Spleen (tissue), 11 donors: ENCODE measurements at regions not wholly inside any gene's neighbourhood (a gene's known extent, or its start where the extent isn't known, plus 50 kb on each side); places are given as distances from the start of the nearest gene placed in this dataset.

Experiments used
- DNase-seq: peaks from one replicate; pipeline ENCODE4 v3.0.0-alpha.2; 2020
- H3K27ac ChIP-seq, 8 donors: fragments of 200-600 bp; sonication (generic) in 7 of 8; 1 replicate in 4 of 8; 2 replicates in 4 of 8; pipeline versions ENCODE4 v1.5.0 to v1.8.0; 2016 to 2021; ENCODE audit warnings: inconsistent platforms in 4 of 8, mild to moderate bottlenecking in 4 of 8, moderate library complexity in 1 of 8
- H3K27me3 ChIP-seq, 7 donors: fragments of 200-600 bp; sonication (generic) in 6 of 7; replicated peaks in 1 of 7; 1 replicate in 4 of 7; 2 replicates in 3 of 7; pipeline versions ENCODE4 v1.5.0 to v1.8.0; 2016 to 2021; ENCODE audit warnings: inconsistent platforms in 3 of 7, mild to moderate bottlenecking in 1 of 7
- H3K36me3 ChIP-seq, 6 donors: fragments of 200-600 bp; sonication (generic) in 5 of 6; 1 replicate in 4 of 6; 2 replicates in 2 of 6; pipeline versions ENCODE4 v1.5.0 to v1.8.0; 2016 to 2021; ENCODE audit warnings: inconsistent platforms in 2 of 6
- H3K4me1 ChIP-seq, 6 donors: fragments of 200-600 bp; sonication (generic) in 5 of 6; 1 replicate in 3 of 6; 2 replicates in 3 of 6; pipeline versions ENCODE4 v1.5.0 to v1.8.0; 2016 to 2021; ENCODE audit warnings: inconsistent platforms in 3 of 6
- H3K4me3 ChIP-seq, 8 donors: fragments of 200-600 bp; sonication (generic) in 7 of 8; 1 replicate in 4 of 8; 2 replicates in 4 of 8; pipeline versions ENCODE4 v1.5.0 to v1.8.0; 2016 to 2021; ENCODE audit warnings: inconsistent platforms in 4 of 8, mild to moderate bottlenecking in 4 of 8, moderate library complexity in 2 of 8
- H3K9me3 ChIP-seq, 8 donors: fragments of 200-600 bp; sonication (generic) in 7 of 8; 1 replicate in 4 of 8; 2 replicates in 4 of 8; pipeline versions ENCODE4 v1.5.0 to v1.8.0; 2016 to 2021; ENCODE audit warnings: inconsistent platforms in 4 of 8
- CTCF ChIP-seq, 11 experiments: fragments of 200-600 bp in 7 of 11; fragments of 450-650 bp in 4 of 11; sonication (generic) in 4 of 11; IDR thresholded peaks in 8 of 11; conservative IDR thresholded peaks in 3 of 11; 1 replicate in 7 of 11; 2 replicates in 4 of 11; pipeline versions ENCODE4 v1.4.0 to v1.8.0; 2016 to 2021; ENCODE audit warnings: antibody characterized with exemption in 11 of 11, inconsistent platforms in 4 of 11, mild to moderate bottlenecking in 1 of 11
- POLR2A ChIP-seq, 3 donors: fragments of 450-650 bp; IDR thresholded peaks; one replicate each; pipeline ENCODE4 v1.5.1; 2017; ENCODE audit warnings: antibody characterized with exemption in 3 of 3, mild to moderate bottlenecking in 1 of 3
- POLR2AphosphoS5 ChIP-seq, 3 donors: sonication (generic); formaldehyde crosslinking; IDR thresholded peaks; one replicate each; pipeline ENCODE4 v1.5.1; 2017; ENCODE audit warnings: antibody characterized with exemption in 3 of 3
- WGBS, 5 donors: extraction: QIAGEN DNeasy Blood & Tissue Kit in 3 of 5; methylation state at CpG; one replicate each; pipeline versions ENCODE4 v1.1.5 to v1.1.7; 2013 to 2018; 5-methylcytosine and 5-hydroxymethylcytosine counted together
- intact Hi-C: fragments of 100-400 bp; cut with DNase I; formaldehyde crosslinking; loops from one replicate; pipeline ENCODE4 v1.15.0; 2023; ENCODE audit warnings: low total_unique reads
- donor health status: healthy with polysubstance abuse.
- donor health status: DM: no; HTN: no; CAD: no; lungs with moderate emphysema.
- donor health status: DM: no; HTN: no; CAD: no.
- donor health status: Bipolar disorder and iron deficiency.
- donor health status: healthy.
- donor health status: DM: no; HTN: no; CAD: no.
- donor health status: DM: yes; HTN: yes; CAD: no.

GRCh38 chr18:64876833-64877232 lies 727.9 kb upstream of the LINC00305 start:
- peaks cover 0 to 22% (median 3%) of the 10 kb centered on the region in 8 donors for H3K9me3 ChIP-seq
- H3K4me3 ChIP-seq: no peak overlapping the region
- 46 to 71% (median 55%) methylated on average over 4 of the region's 4 CpGs for WGBS, 5 donors
- intact Hi-C loops: no loop called here
- H3K4me1 ChIP-seq: no peaks in the 10 kb centered on the region
- no peak for DNase-seq
- H3K27me3 ChIP-seq: no peaks in the 10 kb centered on the region
- H3K36me3 ChIP-seq: no peaks in the 10 kb centered on the region
- TF ChIP-seq POLR2AphosphoS5 (IDR thresholded peaks at IDR 0.05) (no peak), POLR2A (IDR thresholded peaks at IDR 0.05) (no peak), CTCF (IDR thresholded peaks at IDR 0.05 in 8 of 11, conservative IDR thresholded peaks at IDR 0.05 in 3 of 11) (no peak)
- H3K27ac ChIP-seq: no peak overlapping the region

DNA sequence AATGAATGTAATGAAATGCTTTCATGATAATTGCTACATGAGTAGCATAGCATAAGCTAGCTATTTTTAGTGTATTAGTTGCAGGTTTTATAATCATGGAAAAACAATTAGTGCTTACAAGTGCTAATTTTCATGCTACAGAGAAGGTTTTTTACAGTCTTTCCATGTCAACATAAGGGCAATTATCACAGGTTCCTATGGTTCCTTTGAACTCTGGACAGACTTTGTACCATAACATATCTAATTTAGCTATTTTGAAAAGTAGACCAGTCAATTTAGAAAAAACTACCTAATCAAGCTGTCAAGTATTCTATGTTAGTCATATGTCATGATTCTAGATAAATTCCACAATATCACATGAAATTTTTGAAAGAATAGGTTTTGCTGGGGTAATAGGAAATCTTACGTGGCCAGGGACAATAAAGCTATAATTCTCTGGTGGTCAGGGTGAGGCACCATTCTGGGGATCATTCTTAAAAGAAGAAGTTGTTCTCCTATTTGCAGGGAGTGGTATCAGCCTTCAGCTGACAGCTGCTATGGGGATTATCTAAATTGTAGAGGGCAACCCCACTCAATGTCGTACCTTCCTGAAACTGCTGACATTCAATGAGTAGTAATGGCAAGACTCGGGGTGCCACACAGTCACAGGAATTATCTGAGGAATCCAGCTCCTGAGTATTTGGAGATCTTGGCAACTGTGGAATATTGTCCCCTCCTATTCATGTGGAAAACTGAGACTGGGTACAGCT lies 724.0 kb upstream of the LINC00305 start:
- Histone ChIP-seq H3K4me1 (no peaks in the 10 kb centered on the region), H3K36me3 (no peaks in the 10 kb centered on the region), H3K9me3 (peaks cover 0 to 13% (median 2%) of the 10 kb centered on the region in 8 donors), H3K4me3 (no peak overlapping the region), H3K27ac (no peak overlapping the region), H3K27me3 (no peaks in the 10 kb centered on the region)
- intact Hi-C loops: no loop called here
- 77 to 92% (median 88%) methylated on average over 3 of the region's 3 CpGs for WGBS, 5 donors
- TF ChIP-seq POLR2AphosphoS5 (IDR thresholded peaks at IDR 0.05) (no peak), POLR2A (IDR thresholded peaks at IDR 0.05) (no peak), CTCF (IDR thresholded peaks at IDR 0.05 in 8 of 11, conservative IDR thresholded peaks at IDR 0.05 in 3 of 11) (no peak)
- no peak for DNase-seq

DNA sequence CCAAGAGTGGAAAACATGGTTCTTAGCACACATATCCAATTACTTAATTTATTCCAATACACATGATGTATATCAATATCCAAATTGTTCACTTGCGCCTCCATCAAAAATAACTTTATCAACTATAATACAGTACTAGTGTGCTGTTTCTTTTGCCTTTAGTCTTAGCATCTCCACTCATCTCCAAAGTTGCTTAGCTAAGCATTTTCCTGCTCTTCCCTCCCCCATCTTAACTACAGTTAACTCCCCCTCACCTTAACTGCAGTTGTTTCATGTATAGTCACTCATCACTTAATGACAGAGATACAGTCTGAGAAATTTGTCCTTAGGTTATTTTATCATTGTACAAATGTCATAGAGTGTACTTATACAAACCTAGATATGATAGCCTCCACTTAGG lies 705.2 kb upstream of the LINC00305 start:
- H3K36me3 ChIP-seq: no peaks in the 10 kb centered on the region
- no peak for TF ChIP-seq POLR2AphosphoS5 (IDR thresholded peaks at IDR 0.05)
- no peak for TF ChIP-seq CTCF (IDR thresholded peaks at IDR 0.05 in 8 of 11, conservative IDR thresholded peaks at IDR 0.05 in 3 of 11)
- no peak for TF ChIP-seq POLR2A (IDR thresholded peaks at IDR 0.05)
- intact Hi-C loops: no loop called here
- H3K27me3 ChIP-seq: no peaks in the 10 kb centered on the region
- H3K27ac ChIP-seq: no peak overlapping the region
- H3K4me3 ChIP-seq: no peak overlapping the region
- H3K4me1 ChIP-seq: no peaks in the 10 kb centered on the region
- H3K9me3 ChIP-seq: peaks cover 0 to 4% (median 0%) of the 10 kb centered on the region in 8 donors
- no peak for DNase-seq
- 54 to 100% (median 97%) methylated on average over 1 of the region's 1 CpG for WGBS, 5 donors

GRCh38 chr18:64852281-64852680 lies 703.4 kb upstream of the LINC00305 start:
- 61 to 82% (median 70%) methylated on average over 5 of the region's 5 CpGs for WGBS, 5 donors
- no peak for DNase-seq
- intact Hi-C loops: no loop called here
- TF ChIP-seq CTCF (IDR thresholded peaks at IDR 0.05 in 8 of 11, conservative IDR thresholded peaks at IDR 0.05 in 3 of 11): no peak
- TF ChIP-seq POLR2A (IDR thresholded peaks at IDR 0.05): no peak
- no peak for TF ChIP-seq POLR2AphosphoS5 (IDR thresholded peaks at IDR 0.05)
- no peak overlapping the region for H3K27ac ChIP-seq
- no peaks in the 10 kb centered on the region for H3K4me1 ChIP-seq
- H3K27me3 ChIP-seq: no peaks in the 10 kb centered on the region
- H3K36me3 ChIP-seq: no peaks in the 10 kb centered on the region
- peaks cover 0 to 4% (median 0%) of the 10 kb centered on the region in 8 donors for H3K9me3 ChIP-seq
- H3K4me3 ChIP-seq: no peak overlapping the region
